H1 (cell line): ENCODE measurements at regions not wholly inside any gene's neighbourhood (a gene's known extent, or its start where the extent isn't known, plus 50 kb on each side); places are given as distances from the start of the nearest gene placed in this dataset.

Experiments used
- ASH2L ChIP-seq: fragments of 200-600, 300-600 bp; sonication (generic); IDR thresholded peaks from one replicate; pipeline ENCODE4 v1.7.1; 2017; ENCODE audit warnings: low read length
- KDM4A ChIP-seq: IDR thresholded peaks from one replicate; pipeline ENCODE4 v1.7.1; 2012; ENCODE audit warnings: low read depth, mild to moderate bottlenecking, moderate library complexity, low read length, inconsistent platforms; ENCODE audit not compliant: severe bottlenecking
- USF2 ChIP-seq: IDR thresholded peaks from 2 replicates; pipeline ENCODE4 v1.6.1; 2011; ENCODE audit warnings: low read length, improper control_type of control experiment

- no peak for TF ChIP-seq KDM4A
- TF ChIP-seq ASH2L: no peak
- TF ChIP-seq USF2: no peak
Measured at GRCh38 chr5:107020626-107021025, 650.1 kb downstream of the EFNA5 start (continued).
